DMS79 (cell line): ENCODE measurements at regions not wholly inside any gene's neighbourhood (a gene's known extent, or its start where the extent isn't known, plus 50 kb on each side); places are given as distances from the start of the nearest gene placed in this dataset.

Experiments
- DNase-seq: peaks from one replicate; lab custom pipeline; 2025; lab: John Stamatoyannopoulos, UW

DNA sequence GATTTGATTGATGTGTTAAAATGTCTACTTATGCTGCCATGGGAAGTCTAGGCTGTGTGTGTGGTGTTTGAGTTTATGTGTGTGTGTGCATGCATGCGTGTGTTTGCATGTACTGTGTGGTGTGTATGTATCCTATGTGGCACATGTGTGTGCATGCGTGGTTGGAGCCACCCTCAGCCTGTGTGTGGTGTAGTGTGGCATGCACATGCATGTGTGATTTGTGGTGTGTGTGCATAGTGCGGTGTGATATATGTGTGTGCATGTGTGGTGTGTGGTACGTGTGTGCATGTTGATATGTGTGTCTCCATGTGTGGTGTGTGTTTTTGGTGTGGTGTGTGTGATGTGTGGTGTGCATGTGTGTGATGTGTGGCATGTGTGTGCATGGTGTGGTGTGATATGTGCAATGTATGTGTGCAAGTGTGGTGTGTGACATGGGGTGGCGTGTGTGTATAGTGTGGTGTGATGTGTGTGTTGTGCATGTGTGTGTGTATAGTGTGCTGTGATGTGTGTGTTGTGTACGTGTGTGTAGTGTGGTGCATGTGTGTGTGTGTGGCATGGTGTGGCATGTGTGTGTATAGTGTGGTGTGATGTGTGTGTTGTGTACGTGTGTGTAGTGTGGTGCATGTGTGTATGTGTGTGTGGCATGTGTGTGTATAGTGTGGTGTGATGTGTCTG lies 66.6 kb upstream of the HDAC4 start:
- no peak for DNase-seq

DNA sequence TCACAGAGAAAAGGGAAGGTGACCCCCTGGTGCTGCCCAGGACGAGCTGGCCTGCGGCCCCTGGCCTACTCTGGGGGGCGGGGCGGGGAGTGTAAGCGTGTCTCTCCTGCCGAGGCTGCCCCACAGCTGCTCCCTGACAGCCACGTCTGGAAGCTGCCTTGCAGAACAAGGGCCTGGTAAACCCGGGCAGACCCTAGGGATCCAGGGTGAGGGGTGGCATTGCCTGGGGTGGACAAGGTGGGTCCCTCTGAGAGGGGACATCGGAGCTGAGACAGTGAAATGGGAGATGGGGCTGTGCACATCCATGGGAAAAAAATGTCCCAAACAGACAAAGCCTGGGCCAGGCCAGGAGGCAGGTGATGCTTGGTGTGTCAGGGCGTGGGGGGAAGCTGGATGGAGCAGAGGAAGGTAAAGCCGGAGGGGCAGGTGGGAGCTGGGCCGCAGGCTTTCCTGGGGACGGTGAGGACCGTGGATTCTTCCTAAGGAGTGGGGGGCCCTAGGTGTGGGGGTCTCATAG lies 66.0 kb upstream of the HDAC4 start:
- no peak for DNase-seq

DNA sequence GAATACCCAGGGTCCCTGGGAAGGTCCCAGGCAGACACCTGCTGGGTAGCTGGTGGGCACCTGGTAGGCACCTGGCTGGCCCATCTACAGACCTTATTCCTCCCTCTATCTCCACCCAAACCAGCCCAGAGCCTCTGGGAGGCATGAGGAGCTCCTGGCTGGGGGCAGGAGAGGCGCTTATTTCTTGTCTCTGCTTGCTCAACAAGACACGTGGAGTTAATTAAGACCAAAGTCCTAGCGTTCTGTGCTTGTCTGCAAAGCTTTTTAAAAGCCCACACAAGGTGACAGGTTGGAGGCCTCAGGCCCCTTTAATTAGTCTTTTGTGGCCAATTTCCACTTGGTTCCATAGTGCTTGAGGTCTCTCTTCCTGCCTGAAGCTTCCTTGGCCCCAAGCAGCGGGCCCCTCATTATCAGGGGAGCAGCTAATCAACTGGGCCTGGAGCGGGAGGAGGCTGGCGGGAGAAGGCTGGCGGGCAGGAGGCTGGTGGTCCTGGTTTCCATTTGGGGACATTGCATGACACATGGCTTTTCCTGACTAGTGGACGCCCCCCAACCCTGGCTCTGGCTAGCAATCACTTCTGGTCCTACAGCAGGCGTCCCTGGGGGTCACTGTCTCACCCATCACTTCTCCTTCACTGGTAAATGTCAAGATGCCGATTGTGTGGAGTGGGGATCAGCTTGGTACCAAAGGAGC lies 65.4 kb upstream of the HDAC4 start:
- no peak for DNase-seq

DNA sequence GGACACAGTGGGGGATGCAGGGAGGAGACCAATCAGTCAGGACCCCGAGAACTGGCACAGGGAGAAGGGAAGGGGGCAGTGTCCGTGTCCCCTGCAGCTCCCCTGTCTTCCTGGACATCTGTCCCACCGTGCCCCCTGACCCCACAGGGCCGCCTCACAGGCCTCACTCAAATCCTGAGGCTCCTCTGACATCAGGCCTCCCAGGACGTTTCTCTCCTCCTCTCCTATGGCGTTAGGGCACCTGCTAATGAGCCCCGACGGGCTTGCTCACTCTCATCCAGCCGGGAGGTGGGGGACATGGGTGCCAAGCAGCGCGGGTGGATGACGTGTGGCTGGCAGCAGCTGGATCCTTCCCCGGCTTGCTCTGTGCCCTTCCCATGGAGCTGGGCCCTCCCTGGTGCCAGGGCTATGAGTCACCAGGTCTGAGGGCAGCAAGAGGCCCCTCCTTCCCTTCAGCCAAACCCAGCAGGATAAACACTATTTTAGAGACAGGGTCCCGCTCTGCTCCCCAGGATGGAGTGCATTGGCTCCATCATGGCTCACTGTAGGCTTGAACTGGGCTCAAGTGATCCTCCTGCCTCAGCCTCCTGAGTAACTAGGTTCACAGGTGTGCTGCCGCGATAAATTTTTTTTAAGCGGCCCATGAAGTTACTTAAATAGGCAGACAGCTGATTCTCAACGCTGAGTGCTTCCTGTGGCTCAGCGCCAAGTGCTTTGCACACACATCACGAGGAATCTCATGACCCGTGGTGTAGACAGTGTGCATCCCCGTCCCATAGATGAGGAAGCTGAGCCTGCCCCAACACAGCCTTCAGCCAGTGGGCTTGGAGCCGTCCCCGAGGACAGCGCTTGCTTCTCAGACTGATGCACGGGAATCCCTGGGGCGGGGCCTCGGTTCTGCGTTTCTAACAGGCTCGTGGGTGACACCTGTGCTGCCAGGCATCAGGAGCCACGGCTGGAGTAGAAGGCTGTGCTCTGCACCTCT lies 64.5 kb upstream of the HDAC4 start:
- DNase-seq = peak; percentile 36

DNA sequence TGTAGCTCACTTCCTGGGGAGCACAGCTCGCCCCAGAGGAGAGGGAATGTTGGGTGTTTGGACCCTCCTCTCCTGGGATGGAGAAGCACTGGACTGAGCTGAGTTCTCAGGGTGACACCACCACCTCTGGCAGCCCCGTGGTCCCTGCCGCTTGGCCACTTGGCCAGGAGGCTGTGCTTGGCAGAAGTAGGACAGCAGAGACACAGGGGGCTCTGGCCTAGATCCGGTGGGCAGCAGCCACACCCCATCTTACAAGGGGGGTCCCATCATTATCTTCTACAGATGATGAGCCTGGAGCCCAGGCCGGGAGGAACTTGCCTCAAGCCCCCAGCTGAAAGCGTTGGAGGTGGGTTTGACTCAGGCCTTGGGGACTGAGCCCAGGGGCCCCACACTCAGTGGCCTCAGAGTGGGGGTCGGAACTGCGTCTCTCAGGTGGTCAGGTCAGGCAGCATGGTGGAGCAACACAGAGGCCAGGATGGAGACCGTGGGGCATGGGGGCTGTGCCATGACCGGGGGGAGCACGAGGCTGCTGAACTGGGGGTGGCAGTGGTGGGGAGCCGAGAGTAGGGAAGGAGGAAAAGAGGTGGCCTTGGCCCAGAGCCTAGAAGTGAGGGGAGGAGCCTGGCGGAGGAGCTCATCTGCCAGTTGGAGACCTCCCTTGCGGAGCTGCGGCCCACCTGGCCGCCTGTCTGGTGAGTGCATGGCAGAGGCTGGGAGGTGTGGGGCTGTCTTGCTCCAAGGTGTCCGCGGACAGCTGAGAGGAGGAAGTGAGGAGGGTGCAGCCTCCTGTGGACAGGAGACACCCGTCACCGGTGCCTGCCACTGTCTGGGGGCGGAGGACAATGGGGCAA lies 63.6 kb upstream of the HDAC4 start:
- DNase-seq = no peak

DNA sequence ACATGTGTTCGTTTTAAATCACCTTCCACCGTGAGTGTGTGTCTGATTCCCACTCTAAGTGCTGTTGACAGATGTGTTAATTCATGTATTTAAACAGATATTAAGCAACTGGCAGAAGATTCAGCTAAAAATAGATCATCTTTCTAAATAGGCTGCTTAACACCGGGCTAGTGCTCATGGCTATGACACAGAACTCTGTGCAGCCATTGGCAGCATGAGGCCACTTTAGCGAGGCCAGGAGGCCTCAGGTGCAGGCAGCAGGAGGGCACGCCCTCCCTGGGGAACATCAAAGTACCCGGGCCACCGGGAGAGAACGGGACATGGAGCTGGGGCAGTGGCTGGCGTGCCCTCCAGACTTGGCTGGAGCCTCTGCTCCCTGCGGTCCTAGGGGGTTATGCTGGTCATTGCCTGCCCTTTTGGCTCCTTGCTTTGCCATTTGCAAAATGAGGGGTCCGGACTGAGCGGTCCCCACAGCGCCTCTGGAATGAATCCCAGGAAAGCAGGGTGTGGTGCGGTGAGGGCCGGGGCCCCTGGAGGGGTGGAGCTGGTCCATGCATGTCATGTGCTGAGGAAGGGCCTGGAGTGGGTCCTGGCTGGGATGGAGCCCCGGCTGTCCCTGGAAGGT lies 62.8 kb upstream of the HDAC4 start:
- no peak for DNase-seq

DNA sequence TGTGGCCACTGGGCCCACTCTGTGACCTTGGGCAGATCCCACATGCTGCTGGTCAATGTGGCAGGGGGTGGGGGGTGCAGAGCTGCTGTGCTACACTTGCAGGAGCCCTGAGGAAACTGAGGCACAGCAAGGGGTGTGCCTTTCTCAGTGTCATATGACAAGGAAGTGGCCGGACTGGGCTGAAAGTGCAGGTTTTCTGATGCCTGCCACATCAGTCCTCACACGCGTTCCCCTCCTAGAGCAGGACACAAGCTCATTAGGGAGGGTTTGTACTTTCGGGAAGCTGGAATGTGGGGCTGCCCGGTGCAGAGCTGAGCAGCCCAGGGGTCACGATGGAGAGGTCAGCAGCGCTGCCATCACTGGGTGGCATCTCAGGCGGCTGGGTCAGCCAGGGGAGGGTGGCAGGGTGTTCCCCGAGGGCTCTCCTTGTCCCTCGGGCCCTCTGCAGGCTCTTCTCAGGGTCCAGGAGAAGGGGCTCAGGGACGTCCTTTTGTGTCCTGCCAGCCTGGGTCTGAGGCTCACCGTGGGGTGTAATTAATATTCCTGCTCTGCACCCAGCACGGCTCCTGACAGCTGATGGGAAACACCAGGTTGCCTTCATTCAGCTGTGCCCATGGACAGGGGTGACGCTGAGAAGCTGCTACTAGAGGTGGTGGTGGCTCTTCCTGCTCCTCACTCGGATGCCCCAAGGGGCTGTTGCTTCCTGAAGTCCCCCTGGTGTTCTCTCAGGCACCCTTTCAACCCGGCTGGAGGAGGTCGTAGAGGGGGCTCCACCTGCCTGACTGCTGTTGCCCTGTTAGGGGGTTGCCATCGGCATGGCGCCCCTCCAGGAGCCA lies 62.1 kb upstream of the HDAC4 start:
- DNase-seq = no peak

DNA sequence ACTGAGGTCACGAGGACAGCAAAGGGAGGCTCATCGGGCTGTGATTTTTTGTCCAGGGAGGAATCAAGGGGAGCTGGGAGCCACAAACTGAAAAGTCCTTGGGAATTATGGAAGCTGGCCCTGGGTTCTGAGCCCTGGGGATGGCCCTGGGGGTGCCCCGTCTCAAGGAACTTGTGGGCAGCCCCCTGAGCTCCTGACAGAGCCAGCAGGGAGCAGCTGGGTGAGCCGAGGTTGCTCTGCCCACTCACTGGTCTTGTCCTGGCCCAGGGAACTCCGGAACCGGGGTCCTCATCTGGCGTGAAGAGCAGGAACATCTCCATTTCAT lies 61.3 kb upstream of the HDAC4 start:
- no peak for DNase-seq

DNA sequence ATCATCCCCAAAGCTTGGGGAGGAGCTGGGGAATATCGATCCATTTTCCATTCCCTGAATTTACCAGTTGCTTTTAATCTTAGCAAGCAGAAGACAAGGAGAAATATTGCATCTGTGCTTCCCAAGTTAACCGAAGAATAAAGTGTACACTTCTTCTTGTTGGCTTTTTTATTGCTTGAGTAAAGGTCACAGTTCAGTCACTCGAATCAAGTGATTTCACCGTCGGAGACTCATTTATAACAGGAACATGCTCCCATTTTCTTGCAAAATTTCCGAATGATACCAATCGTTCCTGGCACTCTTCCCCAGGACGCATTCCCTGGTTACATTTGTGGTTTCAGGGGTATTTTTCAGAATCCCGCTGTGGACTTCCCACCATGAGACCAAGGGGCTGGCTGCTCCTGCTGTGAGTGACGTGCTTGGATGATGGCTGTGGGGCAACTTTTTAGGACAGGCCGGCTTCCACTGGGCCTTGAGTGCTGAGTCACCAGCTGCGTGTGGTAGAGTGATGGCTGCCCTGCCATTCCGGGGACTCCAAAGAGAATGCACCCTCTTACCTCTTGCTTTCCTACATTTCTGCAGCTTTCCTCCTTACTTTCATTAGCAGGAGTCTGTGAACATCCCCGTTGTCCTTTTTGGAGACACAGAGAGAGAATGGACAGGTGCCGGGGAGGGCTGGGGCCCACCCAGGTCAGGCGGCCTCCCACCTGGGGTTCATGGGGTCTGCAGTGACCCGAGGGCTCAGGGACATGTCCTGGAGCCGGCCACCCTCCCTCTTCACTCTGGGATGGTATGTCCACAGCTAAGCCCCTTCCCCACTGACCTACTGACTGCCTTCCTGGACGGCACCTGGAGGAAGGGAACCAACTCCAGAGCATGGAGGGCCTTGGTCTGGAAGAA lies 60.7 kb upstream of the HDAC4 start:
- DNase-seq = no peak

DNA sequence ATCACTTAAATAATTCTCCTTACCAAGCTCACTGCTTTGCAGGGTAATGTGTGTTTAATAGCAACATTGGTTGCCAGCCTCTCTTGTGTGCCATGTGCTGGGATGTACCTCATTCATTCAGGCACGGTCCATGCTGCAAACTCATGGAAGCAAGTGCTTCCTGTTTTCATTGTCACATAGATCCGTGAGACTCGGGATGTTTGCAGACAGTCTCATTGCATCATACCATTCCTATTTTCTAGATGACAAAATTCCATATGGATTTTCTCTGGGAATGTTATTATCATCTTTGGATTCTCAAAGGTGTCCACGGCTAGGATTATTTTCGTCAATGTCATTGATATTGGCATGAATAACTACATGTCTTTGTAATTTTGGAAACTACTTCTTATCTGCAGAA lies 60.0 kb upstream of the HDAC4 start:
- DNase-seq = no peak

DNA sequence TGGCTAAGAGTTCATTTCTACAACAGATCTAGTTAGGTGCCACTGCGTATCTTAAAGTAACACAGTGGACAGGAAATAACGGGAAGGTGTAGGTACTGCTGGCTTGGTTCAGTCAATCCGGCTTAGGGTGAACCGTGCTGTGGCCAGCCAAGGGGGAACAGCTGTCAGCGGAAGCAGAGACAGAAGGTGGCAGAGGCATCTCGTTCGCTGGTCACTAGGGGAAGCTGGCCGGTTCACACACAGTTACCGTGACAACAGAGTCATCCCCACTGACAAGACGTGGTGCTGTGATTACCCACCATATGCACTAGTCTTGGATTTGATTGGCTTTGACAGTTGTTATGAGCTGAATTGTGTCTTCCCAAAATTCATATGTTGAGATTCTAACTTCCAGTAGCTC lies 58.8 kb upstream of the HDAC4 start:
- DNase-seq = no peak

DNA sequence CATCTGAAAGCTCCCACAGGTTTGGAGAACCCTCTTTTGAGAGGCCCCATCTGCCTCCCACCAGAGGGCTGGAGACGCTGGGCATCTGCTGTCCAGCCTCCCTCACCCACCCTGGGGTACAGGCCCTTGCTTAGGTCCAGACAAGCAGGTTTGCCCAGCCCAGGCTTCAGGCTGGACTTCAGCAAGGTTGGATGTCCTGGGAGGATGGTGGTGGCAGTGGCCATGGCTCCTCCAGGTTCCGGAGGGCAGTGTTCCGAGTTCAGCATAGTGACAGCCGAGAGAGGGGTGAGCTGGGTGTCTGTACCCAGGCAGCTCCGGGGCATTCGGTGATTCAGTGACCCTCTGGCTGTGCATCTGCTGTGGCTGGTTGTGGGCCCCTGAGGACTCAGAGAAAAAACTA lies 58.2 kb upstream of the HDAC4 start:
- no peak for DNase-seq

DNA sequence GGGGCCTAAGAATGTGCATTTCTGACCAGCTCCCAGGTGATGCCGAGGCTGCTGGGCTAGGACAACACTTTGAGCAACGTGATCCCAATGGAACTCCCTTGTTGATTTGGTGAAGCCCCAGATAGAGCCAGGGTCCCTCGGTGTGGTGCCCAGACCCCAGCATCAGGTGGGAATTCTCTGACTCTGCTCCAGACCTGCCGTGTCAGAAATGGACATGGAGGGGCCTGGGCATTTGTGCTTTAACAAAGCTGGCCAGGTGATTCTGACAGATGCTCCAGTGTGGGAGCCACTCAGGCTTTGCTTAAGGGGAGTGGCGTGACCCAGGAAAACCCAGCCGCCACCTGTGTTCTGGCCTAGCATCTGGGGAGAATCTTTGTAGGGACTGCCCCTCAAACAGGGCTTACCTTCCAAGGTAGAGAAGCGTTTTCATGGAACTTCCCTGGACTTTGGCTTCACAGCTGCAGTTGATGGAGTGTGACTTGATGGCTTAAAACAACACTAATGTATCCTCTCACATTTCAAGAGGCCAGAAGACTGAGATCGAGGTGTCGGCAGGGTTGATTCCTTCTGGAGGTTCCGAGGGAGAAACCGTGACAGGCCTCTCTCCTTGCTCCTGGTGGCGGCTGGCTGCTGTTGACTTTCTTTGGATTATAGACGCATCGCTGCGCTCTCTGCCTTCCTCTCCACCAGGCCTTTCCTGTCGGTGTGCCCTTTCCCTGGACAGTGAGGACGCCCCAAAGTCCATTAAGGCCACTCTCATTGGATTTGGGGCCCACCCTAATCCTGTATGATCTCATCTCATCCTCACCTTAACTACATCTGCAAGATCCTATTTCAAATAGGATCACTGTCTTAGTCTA lies 57.0 kb upstream of the HDAC4 start:
- no peak for DNase-seq

DNA sequence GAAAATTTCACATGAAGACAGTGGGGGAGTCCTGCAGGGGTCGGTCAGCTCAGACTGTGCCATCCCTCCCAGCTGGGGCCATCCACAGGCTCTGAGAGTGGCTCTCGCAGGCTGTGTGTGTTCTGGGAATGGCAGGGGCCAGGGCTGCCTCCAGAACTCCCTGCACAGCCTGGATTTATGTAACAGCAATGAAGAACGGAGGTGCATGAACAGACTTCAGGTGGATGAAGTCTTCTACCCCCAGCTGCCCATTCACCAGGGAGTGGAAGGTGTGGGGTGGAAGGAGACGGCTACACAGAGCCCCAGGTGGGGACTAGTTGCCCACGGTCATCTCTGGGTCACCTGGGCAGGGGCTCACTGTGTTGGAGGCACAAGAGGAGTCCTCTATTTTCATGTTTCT lies 56.1 kb upstream of the HDAC4 start:
- DNase-seq = no peak

DNA sequence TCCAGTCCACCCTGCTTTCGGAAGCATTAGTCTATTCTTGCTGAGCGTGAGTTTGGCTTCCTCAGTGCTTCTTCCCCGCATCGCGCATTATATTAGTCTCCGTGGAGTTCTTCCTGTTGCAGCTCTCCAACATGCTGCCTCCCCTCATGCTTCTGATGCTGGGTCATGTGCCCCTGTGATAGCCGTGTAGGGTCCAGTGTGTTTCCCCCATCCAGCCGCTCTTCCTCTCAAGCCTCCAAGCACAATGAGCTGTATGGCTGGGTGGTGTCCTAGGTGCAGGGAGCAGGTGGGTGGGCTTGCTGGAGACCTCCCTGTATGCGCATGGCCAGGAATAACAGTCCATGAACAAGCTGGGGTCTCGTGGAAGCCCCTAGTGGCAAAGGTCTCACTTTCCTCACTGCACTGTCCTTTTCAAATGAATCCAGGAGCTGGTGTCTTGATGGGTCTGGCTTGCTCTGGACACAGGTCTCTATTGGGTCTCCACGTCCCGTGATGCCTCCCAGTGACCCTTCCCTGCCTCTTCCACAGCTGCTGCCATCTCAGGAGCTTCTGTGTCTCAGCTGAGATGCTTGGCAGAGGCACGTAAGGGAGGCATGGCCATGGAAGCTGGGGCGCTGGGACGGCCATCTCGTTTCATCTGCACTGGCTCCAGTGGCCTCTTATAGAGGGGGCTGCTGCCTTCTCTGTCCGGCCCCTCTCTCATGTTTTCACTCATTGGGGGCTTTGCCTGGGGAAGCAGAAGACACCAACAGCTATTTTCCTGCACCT lies 54.8 kb upstream of the HDAC4 start:
- no peak for DNase-seq

DNA sequence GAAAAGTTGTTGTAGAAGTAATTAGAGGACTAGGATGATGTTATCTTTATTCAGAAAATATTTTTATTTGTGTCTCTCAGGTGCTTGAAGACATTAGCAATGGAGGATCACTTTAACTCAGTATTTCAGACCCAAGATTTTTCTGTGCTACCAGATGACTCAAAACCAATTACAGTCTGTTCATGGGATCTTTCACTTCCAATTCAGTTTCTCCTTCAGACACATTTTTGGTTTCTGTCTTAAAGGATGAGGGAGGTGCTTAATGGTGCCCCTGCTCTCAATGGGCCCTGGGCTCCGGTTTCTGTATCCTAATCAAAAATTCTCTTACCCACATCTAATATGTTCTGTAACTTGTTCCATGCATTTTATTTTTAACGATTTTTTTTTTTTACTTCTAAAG lies 53.7 kb upstream of the HDAC4 start:
- DNase-seq = no peak
